NCI-H2081 (cell line): ENCODE measurements at regions not wholly inside any gene's neighbourhood (a gene's known extent, or its start where the extent isn't known, plus 50 kb on each side); places are given as distances from the start of the nearest gene placed in this dataset.

Experiments used
- DNase-seq, 2 experiments: peaks; one replicate each; lab custom pipeline; 2025; lab: John Stamatoyannopoulos, UW

DNA sequence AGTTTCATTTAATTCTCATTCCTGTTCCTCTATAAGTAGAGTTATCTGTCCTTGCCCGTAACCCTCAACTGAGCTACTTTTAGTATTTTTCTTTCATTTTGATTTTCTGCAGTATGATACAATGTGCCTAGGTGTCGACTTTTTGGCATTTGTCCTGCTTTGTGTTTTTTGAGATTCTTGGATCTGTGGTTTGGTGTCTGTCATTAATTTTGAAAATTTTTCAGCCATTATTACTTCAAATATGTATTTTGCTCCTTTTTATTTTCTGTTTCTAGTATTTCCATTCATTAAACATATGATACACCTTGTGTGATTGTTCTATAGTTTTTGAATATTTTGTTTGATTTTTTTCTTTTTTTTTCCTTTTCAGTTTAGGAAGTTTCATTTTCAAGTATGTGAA is 598.9 kb downstream of the SPOCK3 start:
- no peak for DNase-seq

DNA sequence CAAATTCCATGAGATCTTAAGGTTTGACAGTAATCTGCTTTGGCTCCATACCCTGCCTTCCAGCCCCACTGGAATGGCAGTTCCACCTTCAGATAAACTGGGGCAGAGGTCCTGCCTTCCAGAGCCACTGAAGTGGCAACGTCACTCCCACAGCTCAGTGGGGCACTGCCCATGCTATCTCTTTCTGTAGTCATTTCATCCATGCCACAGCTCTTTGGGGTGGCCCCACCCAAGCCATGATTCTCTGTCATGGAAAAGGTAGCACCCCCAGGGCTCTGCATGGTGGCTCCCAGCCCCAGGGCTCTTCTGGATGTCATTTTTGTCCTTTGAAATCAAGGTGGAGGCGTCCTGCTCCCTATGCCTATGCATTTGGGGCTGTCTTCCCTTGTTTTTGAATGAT is 596.5 kb downstream of the SPOCK3 start:
- DNase-seq, result no peak

DNA sequence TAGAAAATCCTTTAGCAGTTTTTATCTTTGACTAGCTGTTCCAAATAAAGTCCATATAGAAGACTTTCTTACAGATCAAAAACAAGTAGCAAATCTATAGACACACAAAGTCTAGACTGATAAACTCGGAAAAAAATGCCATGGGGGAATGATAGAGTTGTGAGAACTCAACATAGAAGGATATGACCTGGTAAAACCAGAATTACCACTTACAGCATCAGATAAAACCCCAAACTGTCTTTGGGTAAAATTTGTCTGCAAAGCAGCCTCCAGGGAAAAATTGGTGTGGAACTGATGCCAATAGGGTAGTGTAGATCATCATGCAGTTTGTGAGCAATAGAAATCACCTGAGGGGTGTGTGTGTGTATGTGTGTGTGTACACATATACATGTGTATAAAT is 579.1 kb downstream of the SPOCK3 start:
- DNase-seq, result no peak

DNA sequence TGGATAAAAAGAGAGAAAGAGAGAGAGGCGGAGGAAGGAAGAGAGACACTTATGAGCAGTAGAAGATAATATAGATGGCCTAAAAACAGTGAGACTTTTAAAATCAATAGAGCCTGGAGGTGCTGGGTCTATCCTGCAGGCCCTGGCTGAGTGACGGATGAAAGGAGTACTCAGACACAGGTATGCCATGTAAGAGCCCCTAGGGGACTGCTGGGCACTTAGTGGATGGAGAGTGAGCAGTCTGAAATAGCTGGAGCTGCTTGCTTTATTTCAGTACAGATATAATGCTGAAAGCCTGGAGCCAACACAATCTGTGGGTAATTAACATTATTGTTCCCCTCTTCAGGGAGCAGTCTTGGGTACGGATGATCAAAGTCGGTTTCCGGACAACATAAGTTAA is 578.6 kb downstream of the SPOCK3 start:
- no peak for DNase-seq

DNA sequence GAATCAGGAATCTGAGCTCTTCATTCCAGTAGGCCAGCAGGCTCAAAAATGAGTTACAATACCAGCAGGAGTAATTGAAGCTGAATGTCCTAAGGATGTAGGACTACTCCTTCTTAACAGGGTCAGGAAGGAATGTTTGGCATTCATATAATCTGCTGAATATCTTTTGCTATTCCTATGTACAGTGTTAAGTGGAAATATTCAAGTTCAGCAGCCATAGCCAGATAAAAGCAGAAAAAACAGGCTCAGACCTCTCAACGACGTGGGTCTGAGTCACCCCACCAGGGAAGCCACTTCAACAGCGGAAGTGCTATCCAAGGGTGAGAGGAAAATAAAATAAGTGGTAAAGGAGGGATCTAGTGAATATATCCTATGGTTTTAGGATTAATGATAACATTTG is 577.0 kb downstream of the SPOCK3 start:
- DNase-seq, result no peak

DNA sequence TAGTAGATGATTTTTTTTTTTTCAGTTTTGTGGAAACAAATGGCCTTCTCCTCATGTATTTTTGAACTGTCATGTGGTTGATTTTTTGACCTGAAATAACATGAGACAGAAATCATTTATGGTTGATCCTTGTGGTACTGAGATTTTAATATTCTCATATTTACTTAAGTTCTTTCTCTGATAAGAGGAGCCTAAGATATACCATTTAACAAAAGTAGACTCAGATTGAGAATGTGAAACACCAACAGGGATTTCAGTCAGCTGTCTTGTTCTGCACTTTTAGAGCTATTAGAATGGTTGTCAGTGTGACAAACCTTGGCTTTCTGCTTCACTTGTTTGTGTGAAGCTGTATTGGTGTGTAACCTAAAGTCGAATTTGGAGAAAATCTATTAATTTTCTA is 575.7 kb downstream of the SPOCK3 start:
- DNase-seq, result no peak

DNA sequence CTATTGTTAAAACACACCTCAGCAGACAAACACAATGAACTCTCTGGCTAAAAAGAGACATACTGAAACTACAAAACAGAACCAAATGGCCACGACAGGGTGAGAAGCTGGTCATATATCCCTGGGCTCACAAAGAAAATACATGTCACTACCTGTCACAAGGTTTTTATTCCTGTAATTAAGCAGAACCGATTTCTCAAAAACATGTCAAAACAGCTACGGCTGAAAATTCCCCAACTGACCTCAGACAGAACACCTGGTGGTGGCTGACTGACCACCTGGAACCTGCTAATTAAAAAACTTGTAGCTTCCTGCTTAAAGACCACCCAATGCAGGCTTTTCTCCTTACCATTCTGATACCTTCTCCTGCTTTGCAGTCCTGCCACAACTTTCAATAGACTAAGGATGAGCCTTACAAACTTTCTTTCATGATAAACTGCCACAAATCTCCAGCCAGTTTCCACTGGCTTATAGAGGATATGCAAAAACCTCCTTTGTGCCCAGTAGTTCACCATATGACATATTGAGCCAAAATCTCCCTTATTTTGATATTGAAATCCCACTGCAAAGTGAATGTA is 571.9 kb downstream of the SPOCK3 start:
- DNase-seq, result no peak

DNA sequence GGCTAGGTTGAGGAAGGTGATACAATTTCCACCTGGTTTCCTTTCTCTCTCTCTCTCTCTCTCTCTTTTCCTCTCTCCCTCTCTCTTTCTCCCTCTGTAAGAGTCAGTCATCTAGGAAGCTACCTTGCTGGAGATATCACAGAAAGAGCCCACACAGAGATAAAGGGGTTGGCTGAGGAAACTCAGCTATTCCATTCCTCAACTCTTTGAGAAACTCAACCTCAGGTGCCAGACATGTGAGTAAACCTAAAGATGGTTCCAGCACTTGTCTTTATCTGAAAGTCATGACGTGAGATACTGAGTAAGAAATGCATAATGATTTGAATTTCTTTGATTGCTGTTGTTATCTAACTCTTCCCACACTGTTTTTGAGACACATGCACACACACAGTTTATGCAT is 564.0 kb downstream of the SPOCK3 start:
- DNase-seq, result no peak

DNA sequence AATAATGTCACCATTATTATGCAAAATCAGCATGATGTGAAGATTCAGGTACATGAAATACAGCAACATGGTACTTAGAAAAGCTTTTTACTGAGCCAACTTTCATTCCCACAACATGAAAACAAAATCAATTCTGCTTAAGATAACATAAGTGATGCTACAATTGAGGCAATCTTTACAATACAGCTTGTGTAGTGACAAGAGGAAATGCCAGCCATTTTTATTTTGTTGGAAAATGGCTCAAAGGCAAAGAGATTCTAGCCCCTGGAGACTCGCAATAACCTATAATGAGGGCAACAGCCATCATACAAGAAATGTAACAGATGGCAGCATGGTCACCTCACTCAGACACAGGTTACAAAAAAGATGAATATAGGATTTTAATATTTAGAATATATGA is 560.4 kb downstream of the SPOCK3 start:
- no peak for DNase-seq

DNA sequence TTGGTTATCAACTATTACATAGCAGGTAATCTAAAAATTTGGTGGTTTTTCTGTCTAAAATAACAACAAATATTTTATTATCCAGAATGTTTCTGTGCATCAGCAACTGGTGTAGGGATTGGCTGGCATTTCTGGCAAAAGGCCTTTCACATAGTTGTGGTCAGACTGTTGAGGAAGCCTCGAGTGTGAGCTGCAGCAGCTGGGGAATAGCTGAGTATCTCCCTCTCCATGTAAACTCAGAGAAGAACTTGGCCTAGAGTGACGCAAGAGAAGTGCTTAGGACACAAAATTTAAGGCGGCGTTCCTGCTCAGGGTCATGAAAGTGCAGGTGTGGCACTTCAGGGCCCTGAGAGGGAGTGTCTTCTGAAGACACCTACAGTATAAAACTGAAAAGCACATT is 558.9 kb downstream of the SPOCK3 start:
- no peak for DNase-seq

DNA sequence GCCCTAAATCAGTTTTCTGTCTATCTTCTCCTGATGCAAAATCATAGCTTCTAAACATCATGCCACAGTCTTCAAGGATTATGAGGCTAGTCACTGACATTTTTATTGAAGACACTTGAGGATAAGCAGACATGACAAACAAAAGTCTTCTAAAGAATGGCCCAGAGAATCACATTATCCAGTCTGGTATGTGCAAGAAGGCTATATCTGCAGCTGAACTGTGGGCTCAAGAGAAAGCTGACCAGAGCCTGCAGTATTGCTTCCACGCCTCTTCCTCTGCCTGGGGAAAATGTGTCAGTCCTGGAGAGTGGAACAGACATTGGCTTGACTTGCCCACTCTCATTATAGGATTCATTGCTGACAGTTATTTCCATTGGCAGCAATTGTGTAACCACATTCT is 553.5 kb downstream of the SPOCK3 start:
- no peak for DNase-seq

DNA sequence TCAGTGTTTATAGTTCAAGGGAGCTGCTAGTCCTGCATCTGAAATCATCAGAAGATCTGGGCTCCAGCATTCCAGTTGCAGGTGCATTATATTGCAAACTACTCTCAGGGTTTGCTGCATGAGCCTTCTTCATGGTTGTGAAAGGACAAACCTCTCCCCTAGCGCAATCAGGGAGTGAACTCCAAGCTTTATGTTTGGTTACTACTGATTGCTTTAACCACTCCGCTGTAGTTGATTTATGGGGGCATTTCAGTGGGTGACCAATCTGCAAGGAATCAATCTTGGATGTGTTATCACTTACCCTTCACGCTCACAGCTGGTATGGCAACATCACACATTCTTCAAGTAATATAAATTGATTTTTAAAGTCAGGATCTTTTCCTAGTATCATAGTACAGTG is 552.1 kb downstream of the SPOCK3 start:
- no peak for DNase-seq
